ENCODE measurements at regions not wholly inside any gene's neighbourhood (a gene's known extent, or its start where the extent isn't known, plus 50 kb on each side); places are given as distances from the start of the nearest gene placed in this dataset.

DNA sequence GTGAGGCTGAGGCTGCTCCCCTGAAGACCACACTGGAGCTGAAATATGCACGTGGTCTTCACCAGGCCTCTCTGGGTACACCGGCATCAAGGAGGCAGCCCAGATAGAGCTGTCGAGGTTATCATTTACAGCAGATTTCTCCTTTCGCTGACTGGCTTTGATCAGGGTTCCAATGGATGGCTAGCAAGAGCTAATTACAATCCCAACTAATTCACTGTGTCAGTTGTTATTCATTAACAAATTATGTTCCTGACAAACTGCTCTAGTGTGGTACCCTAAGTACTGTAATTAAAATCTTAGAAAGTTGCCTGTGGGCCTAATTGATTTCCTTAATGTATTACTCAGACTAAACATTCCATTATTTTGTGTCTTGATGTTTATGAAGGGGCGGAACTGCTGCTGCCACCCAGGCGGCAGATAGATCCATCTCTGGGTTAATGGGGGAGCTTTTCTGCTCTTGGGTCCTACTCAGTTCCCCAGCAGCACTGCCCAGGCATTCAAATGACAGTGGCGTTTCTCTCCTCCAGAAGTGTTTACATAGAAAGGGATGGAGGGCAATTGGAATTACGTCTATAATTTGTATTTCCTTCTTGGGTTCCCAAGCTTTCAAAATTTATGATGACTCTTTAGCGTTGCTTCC is 71.7 kb upstream of the RAD23B start:
- Histone ChIP-seq H3K36me3 (ENCODE audit: insufficient read depth, low read length, poor library complexity, severe bottlenecking) (no peaks in the 10 kb centered on the region), H3K4me3 (ENCODE audit: low read depth, low read length, poor library complexity, severe bottlenecking) (no peak overlapping the region), H3K4me1 (ENCODE audit: insufficient read depth, low read length, poor library complexity, severe bottlenecking) (no peaks in the 10 kb centered on the region), H3K27ac (ENCODE audit: low read depth, low read length, poor library complexity, severe bottlenecking) (no peak overlapping the region), H3K27me3 (replicated peaks; ENCODE audit: insufficient read depth, low read depth, low read length, poor library complexity) (no peaks in the 10 kb centered on the region), H3K9me3 (ENCODE audit: low read depth, low read length, poor library complexity, severe bottlenecking) (no peaks in the 10 kb centered on the region)
- no TSS peak for BruUV-seq (replicated peaks)
- ChIA-PET POLR2A (ENCODE audit: low non-redundant PET) (no interaction called here), CTCF (no interaction called here)
- no peak for DNase-seq (ENCODE audit: low spot score)
- intact Hi-C loops (cut with micrococcal nuclease; ENCODE audit: unreplicated experiment), result no loop called here
- no peak for TF ChIP-seq EZH2 (IDR thresholded peaks at IDR 0.05; ENCODE audit: borderline replicate concordance, low read depth, low read length, poor library complexity, severe bottlenecking)
- TF ChIP-seq, protein P1, sequence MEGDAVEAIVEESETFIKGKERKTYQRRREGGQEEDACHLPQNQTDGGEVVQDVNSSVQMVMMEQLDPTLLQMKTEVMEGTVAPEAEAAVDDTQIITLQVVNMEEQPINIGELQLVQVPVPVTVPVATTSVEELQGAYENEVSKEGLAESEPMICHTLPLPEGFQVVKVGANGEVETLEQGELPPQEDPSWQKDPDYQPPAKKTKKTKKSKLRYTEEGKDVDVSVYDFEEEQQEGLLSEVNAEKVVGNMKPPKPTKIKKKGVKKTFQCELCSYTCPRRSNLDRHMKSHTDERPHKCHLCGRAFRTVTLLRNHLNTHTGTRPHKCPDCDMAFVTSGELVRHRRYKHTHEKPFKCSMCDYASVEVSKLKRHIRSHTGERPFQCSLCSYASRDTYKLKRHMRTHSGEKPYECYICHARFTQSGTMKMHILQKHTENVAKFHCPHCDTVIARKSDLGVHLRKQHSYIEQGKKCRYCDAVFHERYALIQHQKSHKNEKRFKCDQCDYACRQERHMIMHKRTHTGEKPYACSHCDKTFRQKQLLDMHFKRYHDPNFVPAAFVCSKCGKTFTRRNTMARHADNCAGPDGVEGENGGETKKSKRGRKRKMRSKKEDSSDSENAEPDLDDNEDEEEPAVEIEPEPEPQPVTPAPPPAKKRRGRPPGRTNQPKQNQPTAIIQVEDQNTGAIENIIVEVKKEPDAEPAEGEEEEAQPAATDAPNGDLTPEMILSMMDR (conservative IDR thresholded peaks at IDR 0.05; ENCODE audit: low read depth, low read length), result no peak

DNA sequence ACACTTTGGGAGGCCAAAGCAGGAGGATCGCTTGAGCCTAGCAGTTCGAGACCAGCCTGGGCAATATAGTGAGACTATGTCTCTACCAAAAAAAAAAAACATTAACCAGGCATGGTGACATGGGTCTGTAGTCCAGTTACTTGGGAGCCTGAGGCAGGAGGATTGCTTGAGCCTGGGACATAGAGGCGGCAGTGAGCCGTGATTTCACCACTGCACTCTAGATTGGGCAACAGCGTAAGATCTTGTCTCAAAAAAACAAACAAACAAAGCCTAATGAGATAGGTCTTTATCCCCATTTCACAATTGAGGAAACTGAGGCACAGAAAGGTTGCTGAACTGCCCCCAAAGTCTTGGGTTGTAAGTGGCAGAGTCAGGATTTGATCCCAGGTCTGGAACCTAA is 70.5 kb upstream of the RAD23B start:
- intact Hi-C loops (cut with micrococcal nuclease; ENCODE audit: unreplicated experiment), result no loop called here
- H3K9me3 ChIP-seq (ENCODE audit: low read depth, low read length, poor library complexity, severe bottlenecking), result no peaks in the 10 kb centered on the region
- ChIA-PET CTCF (no interaction called here), POLR2A (ENCODE audit: low non-redundant PET) (no interaction called here)
- DNase-seq (ENCODE audit: low spot score), result no peak
- no peak overlapping the region for H3K4me3 ChIP-seq (ENCODE audit: low read depth, low read length, poor library complexity, severe bottlenecking)
- no peak for TF ChIP-seq EZH2 (IDR thresholded peaks at IDR 0.05; ENCODE audit: borderline replicate concordance, low read depth, low read length, poor library complexity, severe bottlenecking)
- TF ChIP-seq, protein P1 (conservative IDR thresholded peaks at IDR 0.05; ENCODE audit: low read depth, low read length), result no peak
- H3K27me3 ChIP-seq (replicated peaks; ENCODE audit: insufficient read depth, low read depth, low read length, poor library complexity), result no peaks in the 10 kb centered on the region
- no TSS peak for BruUV-seq (replicated peaks)
- no peaks in the 10 kb centered on the region for H3K4me1 ChIP-seq (ENCODE audit: insufficient read depth, low read length, poor library complexity, severe bottlenecking)
- no peak overlapping the region for H3K27ac ChIP-seq (ENCODE audit: low read depth, low read length, poor library complexity, severe bottlenecking)
- no peaks in the 10 kb centered on the region for H3K36me3 ChIP-seq (ENCODE audit: insufficient read depth, low read length, poor library complexity, severe bottlenecking)

DNA sequence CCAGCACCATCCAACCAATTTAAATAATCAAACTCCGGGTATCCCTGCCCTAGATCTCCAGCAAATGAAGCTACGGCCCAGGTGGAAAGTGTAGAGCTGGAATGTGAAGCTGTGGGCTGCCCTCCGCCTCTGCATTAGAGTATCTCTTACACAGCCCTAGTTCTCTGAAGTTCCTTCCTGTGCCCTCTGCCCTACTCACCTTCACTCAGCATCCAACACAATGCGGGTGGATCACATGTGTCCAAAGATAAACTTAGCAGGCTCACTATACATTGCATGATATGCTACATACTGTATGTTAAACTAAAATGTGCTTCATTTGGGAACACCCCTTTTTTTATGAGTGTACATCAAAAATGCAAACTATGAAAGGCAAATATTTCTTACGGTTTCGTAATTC is 70.0 kb upstream of the RAD23B start:
- Histone ChIP-seq H3K27ac (ENCODE audit: low read depth, low read length, poor library complexity, severe bottlenecking) (no peak overlapping the region), H3K9me3 (ENCODE audit: low read depth, low read length, poor library complexity, severe bottlenecking) (no peaks in the 10 kb centered on the region), H3K36me3 (ENCODE audit: insufficient read depth, low read length, poor library complexity, severe bottlenecking) (no peaks in the 10 kb centered on the region), H3K4me3 (ENCODE audit: low read depth, low read length, poor library complexity, severe bottlenecking) (no peak overlapping the region), H3K4me1 (ENCODE audit: insufficient read depth, low read length, poor library complexity, severe bottlenecking) (no peaks in the 10 kb centered on the region), H3K27me3 (replicated peaks; ENCODE audit: insufficient read depth, low read depth, low read length, poor library complexity) (no peaks in the 10 kb centered on the region)
- ChIA-PET CTCF (no interaction called here), POLR2A (ENCODE audit: low non-redundant PET) (no interaction called here)
- BruUV-seq (replicated peaks), result no TSS peak
- intact Hi-C loops (cut with micrococcal nuclease; ENCODE audit: unreplicated experiment), result no loop called here
- TF ChIP-seq EZH2 (IDR thresholded peaks at IDR 0.05; ENCODE audit: borderline replicate concordance, low read depth, low read length, poor library complexity, severe bottlenecking), result no peak
- TF ChIP-seq, protein P1 (conservative IDR thresholded peaks at IDR 0.05; ENCODE audit: low read depth, low read length), result no peak
- DNase-seq (ENCODE audit: low spot score), result no peak
